Heart left ventricle (tissue), 16 donors: ENCODE measurements at regions not wholly inside any gene's neighbourhood (a gene's known extent, or its start where the extent isn't known, plus 50 kb on each side); places are given as distances from the start of the nearest gene placed in this dataset.
"Not testable (repeated sequence)": the region's sequence is repeated elsewhere in the genome, so short reads cannot be mapped to it uniquely, and the experiment has no call there.

Experiments used
- ATAC-seq, 4 donors: fragments of 200-7000 bp; cut with Tn5 transposase; one replicate each; pipeline ENCODE4 v1.9.1; 2020 to 2022; ENCODE audit warnings: moderate library complexity in 4 of 4, mild to moderate bottlenecking in 3 of 4, moderate number of reproducible peaks in 1 of 4
- DNase-seq, 5 donors: peaks; one replicate each; pipeline ENCODE4 v3.0.0-alpha.2; 2020
- H3K27ac ChIP-seq, 12 donors: fragments of 200-600 bp; sonication (generic) in 4 of 12; one replicate each; pipeline versions ENCODE4 v1.5.0 to v1.8.0; 2016 to 2022; ENCODE audit warnings: mild to moderate bottlenecking in 2 of 12
- H3K27me3 ChIP-seq, 9 donors: fragments of 200-600 bp; sonication (generic) in 2 of 9; one replicate each; pipeline versions ENCODE4 v1.5.1 to v1.8.0; 2016 to 2022; ENCODE audit warnings: mild to moderate bottlenecking in 3 of 9
- H3K36me3 ChIP-seq, 9 donors: fragments of 200-600 bp; sonication (generic) in 2 of 9; one replicate each; pipeline versions ENCODE4 v1.5.0 to v1.8.0; 2018 to 2022; ENCODE audit warnings: mild to moderate bottlenecking in 2 of 9
- H3K4me1 ChIP-seq, 12 donors: fragments of 200-600 bp; sonication (generic) in 4 of 12; one replicate each; pipeline versions ENCODE4 v1.5.0 to v1.8.0; 2016 to 2022; ENCODE audit warnings: mild to moderate bottlenecking in 3 of 12
- H3K4me3 ChIP-seq, 12 donors: fragments of 200-600 bp; sonication (generic) in 4 of 12; one replicate each; pipeline versions ENCODE4 v1.5.0 to v1.8.0; 2017 to 2022; ENCODE audit warnings: mild to moderate bottlenecking in 9 of 12, moderate library complexity in 4 of 12
- H3K9me3 ChIP-seq, 12 donors: fragments of 200-600 bp; sonication (generic) in 4 of 12; one replicate each; pipeline versions ENCODE4 v1.5.0 to v1.8.0; 2016 to 2022; ENCODE audit warnings: mild to moderate bottlenecking in 1 of 12
- POLR2A ChIP-seq, 2 donors: fragments of 450-650 bp; IDR thresholded peaks; one replicate each; pipeline ENCODE4 v1.6.1; 2017; ENCODE audit warnings: antibody characterized with exemption in 2 of 2, mild to moderate bottlenecking in 2 of 2, moderate library complexity in 2 of 2
- WGBS, 4 donors: extraction: QIAGEN DNeasy Blood & Tissue Kit in 2 of 4; methylation state at CpG; one replicate each; pipeline versions ENCODE4 v1.1.5 to v1.1.7; 2013 to 2018; 5-methylcytosine and 5-hydroxymethylcytosine counted together
- intact Hi-C, 10 donors: fragments of 100-400 bp; cut with DNase I; formaldehyde crosslinking; loops; one replicate each; pipeline versions ENCODE4 v1.11.1 to v1.14.2; 2022
- TF ChIP-seq, protein P1 (sequence below), 12 donors: fragments of 200-600 bp; sonication (generic) in 4 of 12; IDR thresholded peaks; one replicate each; pipeline versions ENCODE4 v1.5.0 to v1.8.0; 2018 to 2022; ENCODE audit warnings: antibody characterized with exemption in 12 of 12, mild to moderate bottlenecking in 5 of 12
- donor health status: ischemic (EF 13 %, LVEDD 7.1; RV severe dilation, severe dysfunction).
- donor health status: healthy with polysubstance abuse.
- donor health status: DM: no; HTN: yes; CAD: no.
- donor health status: DM: no; HTN: no; CAD: no.
- donor health status: ischemic (EF 25% LVEDD 6.9; RV normal size, moderate dysfunction).
- donor health status: ischemic (EF 25% LVEDD 5.7; RV mildly dilated, moderate dysfunction).
- donor health status: healthy.
- donor health status: DM: yes; HTN: yes; CAD: no.
- donor health status: ischemic (EF 35%, LVEDD 5.7; RV mildly dilated, moderate dysfunction).
- donor health status: nonischemic (EF 11% LVEDD 7.7; RV severe dilation, severe dysfunction).
- donor health status: DM: yes; HTN: yes; CAD: no.
- donor health status: PGD.
- donor health status: ischemic (EF 29% LVEDD 5.4; RV normal size, mild dysfunction).
- donor health status: nonischemic (EF 23%, LVEDD 6.1; RV moderate dilation, normal function).

GRCh38 chr1:219712506-219712905 lies 99.6 kb upstream of the ZC3H11B start:
- peak in 1 of 4 donors; percentile 73 for ATAC-seq
- no peak overlapping the region for H3K27ac ChIP-seq
- no peaks in the 10 kb centered on the region for H3K36me3 ChIP-seq
- intact Hi-C loops = no loop called here
- 59 to 71% (median 64%) methylated on average over 4 of the region's 4 CpGs for WGBS, 4 donors
- no peaks in the 10 kb centered on the region for H3K27me3 ChIP-seq
- no peak overlapping the region for H3K4me3 ChIP-seq
- no peak for DNase-seq
- peaks cover 0 to 5% (median 0%) of the 10 kb centered on the region in 12 donors for H3K4me1 ChIP-seq
- no peaks in the 10 kb centered on the region for H3K9me3 ChIP-seq
- TF ChIP-seq, protein P1, sequence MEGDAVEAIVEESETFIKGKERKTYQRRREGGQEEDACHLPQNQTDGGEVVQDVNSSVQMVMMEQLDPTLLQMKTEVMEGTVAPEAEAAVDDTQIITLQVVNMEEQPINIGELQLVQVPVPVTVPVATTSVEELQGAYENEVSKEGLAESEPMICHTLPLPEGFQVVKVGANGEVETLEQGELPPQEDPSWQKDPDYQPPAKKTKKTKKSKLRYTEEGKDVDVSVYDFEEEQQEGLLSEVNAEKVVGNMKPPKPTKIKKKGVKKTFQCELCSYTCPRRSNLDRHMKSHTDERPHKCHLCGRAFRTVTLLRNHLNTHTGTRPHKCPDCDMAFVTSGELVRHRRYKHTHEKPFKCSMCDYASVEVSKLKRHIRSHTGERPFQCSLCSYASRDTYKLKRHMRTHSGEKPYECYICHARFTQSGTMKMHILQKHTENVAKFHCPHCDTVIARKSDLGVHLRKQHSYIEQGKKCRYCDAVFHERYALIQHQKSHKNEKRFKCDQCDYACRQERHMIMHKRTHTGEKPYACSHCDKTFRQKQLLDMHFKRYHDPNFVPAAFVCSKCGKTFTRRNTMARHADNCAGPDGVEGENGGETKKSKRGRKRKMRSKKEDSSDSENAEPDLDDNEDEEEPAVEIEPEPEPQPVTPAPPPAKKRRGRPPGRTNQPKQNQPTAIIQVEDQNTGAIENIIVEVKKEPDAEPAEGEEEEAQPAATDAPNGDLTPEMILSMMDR (IDR thresholded peaks at IDR 0.05) = no peak
- no peak for TF ChIP-seq POLR2A (IDR thresholded peaks at IDR 0.05)

DNA sequence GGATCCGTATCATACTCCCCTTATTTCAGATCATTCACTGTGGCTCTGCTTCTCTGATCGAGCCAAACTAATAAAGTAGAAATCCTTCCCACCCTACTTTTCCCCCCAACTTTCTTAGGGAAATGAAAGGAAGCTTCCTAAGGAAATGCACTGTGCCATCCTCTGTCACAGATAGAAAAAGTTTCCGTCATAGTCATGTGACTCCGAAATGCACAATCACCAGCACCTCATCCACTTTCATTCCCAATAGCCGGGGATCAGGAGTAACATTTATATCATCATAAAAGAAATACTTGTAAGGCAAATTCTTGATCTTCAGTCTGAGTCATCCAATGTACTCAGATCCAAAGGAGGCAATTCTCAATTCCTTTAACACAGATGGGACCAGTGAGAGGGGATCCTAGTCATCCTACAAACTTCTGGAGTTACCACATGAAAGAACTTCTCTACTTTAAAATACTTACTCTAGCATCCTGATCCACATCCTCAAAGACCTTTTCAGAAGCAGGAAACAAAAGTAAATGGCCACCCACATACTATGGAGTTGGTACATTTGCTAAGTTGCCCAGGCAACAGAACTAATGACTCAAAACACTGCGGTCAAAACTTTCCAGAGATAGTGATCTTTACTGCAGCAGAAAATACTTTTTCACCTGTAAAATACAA lies 97.8 kb upstream of the ZC3H11B start:
- no peak for ATAC-seq
- WGBS, 4 donors = 93 to 96% (median 94%) methylated on average over 6 of the region's 6 CpGs
- no peak for TF ChIP-seq POLR2A (IDR thresholded peaks at IDR 0.05)
- TF ChIP-seq, protein P1 (IDR thresholded peaks at IDR 0.05) = no peak

DNA sequence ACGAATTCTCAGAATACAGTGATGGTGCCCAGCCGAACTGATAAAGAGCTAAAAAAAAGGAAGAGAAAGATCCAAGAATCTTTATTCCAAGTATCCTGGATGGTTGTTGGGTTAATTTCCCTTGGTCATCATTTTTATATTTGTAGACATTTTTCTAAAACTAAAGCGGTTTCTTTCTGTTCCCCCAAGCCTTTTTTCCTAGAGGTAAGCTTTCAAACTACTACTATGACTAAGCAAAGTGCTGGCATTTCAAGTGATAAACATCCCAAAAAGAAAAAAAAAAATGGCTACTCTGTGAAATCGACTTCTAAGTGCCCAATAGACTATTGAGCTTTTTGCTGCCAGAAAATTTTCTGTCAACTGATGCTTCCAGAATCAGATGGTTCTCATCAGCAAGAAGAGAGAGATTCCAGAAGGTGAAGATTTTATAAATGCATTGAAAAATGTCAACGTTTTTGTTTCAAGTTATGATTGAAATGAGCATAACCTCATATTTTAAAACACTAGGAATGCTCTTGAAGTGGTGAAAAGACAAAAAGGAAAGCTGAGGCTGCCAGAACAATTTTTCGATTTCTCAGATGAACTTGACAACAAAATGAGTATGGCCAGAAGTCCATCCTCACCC lies 96.1 kb upstream of the ZC3H11B start:
- DNase-seq = no peak
- intact Hi-C loops = no loop called here
- peaks cover 0 to 5% (median 0%) of the 10 kb centered on the region in 12 donors for H3K4me1 ChIP-seq
- H3K4me3 ChIP-seq = no peak overlapping the region
- no peaks in the 10 kb centered on the region for H3K27me3 ChIP-seq
- H3K27ac ChIP-seq = no peak overlapping the region
- no peak for ATAC-seq
- no peak for TF ChIP-seq POLR2A (IDR thresholded peaks at IDR 0.05)
- TF ChIP-seq, protein P1 (IDR thresholded peaks at IDR 0.05) = no peak
- no peaks in the 10 kb centered on the region for H3K36me3 ChIP-seq
- WGBS, 4 donors = 72 to 80% (median 75%) methylated on average over 6 of the region's 6 CpGs
- no peaks in the 10 kb centered on the region for H3K9me3 ChIP-seq

More for the DNA sequence above, 97.8 kb upstream of the ZC3H11B start:
- Histone ChIP-seq H3K9me3 (no peaks in the 10 kb centered on the region), H3K4me3 (no peak overlapping the region), H3K27ac (no peak overlapping the region), H3K36me3 (no peaks in the 10 kb centered on the region), H3K27me3 (no peaks in the 10 kb centered on the region), H3K4me1 (peaks cover 0 to 5% (median 0%) of the 10 kb centered on the region in 12 donors)
- intact Hi-C loops = no loop called here
- no peak for DNase-seq

- H3K36me3 ChIP-seq, H3K27me3 ChIP-seq, DNase-seq, ATAC-seq, H3K4me1 ChIP-seq, H3K27ac ChIP-seq, H3K4me3 ChIP-seq, intact Hi-C loops, H3K9me3 ChIP-seq: not testable (repeated sequence)
- 87 to 93% (median 89%) methylated on average over 1 of the region's 1 CpG for WGBS, 4 donors
Observed at GRCh38 chr1:219707885-219708284, 95.0 kb upstream of the ZC3H11B start.

DNA sequence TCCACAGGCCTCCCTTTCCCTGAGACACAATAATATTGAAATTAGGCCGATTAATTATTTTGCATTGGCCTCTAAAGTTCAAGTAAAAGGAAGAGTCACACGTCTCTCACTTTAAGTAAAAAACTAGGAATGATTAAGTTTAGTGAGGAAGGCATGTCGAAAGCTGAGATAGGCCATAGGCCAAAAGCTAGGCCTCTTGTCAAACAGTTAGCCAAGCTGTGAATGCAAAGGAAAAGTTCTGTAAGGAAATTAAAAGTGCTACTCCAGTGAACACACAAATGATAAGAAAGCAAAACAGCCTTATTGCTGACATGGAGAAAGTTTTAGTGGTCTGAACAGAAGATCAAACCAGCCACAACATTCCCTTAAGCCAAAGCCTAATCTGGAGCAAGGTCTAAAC lies 91.4 kb upstream of the ZC3H11B start:
- H3K27ac ChIP-seq, H3K36me3 ChIP-seq, ATAC-seq, intact Hi-C loops, H3K4me3 ChIP-seq, H3K27me3 ChIP-seq, H3K9me3 ChIP-seq, H3K4me1 ChIP-seq, DNase-seq: not testable (repeated sequence)
- WGBS, 4 donors = 53 to 60% (median 58%) methylated on average over 3 of the region's 3 CpGs
